GM19324 (cell line): ENCODE measurements at regions not wholly inside any gene's neighbourhood (a gene's known extent, or its start where the extent isn't known, plus 50 kb on each side); places are given as distances from the start of the nearest gene placed in this dataset.
"Not testable (repeated sequence)": the region's sequence is repeated elsewhere in the genome, so short reads cannot be mapped to it uniquely, and the experiment has no call there.

ENCODE experiments used
- ATAC-seq: cut with Tn5 transposase; IDR thresholded peaks from one replicate; pipeline ENCODE4 v1.9.1; 2021; ENCODE audit warnings: mild to moderate bottlenecking, moderate library complexity; ENCODE audit not compliant: unreplicated experiment, low FRiP score

GRCh38 chrX:79511799-79512198 is 144.7 kb upstream of the ITM2A start:
- no peak for ATAC-seq

- no peak for ATAC-seq
Measured at GRCh38 chrX:79506001-79506400, 138.9 kb upstream of the ITM2A start.

- no peak for ATAC-seq
Measured at GRCh38 chrX:79482686-79483085, 115.6 kb upstream of the ITM2A start.

GRCh38 chrX:79477691-79478090 is 110.6 kb upstream of the ITM2A start:
- no peak for ATAC-seq

GRCh38 chrX:79466636-79467035 is 99.5 kb upstream of the ITM2A start:
- ATAC-seq, result no peak

GRCh38 chrX:79462458-79462857 is 95.3 kb upstream of the ITM2A start:
- ATAC-seq, result no peak

GRCh38 chrX:79456593-79456992 is 89.5 kb upstream of the ITM2A start:
- ATAC-seq, result not testable (repeated sequence)

GRCh38 chrX:79452881-79453280 is 85.7 kb upstream of the ITM2A start:
- peak; percentile 55 for ATAC-seq

GRCh38 chrX:79444694-79445210 is 77.6 kb upstream of the ITM2A start:
- no peak for ATAC-seq

GRCh38 chrX:79443121-79443520 is 76.0 kb upstream of the ITM2A start:
- no peak for ATAC-seq

- no peak for ATAC-seq
Measured at GRCh38 chrX:79440336-79440735, 73.2 kb upstream of the ITM2A start.
